MM.1S (cell line): ENCODE measurements at regions not wholly inside any gene's neighbourhood (a gene's known extent, or its start where the extent isn't known, plus 50 kb on each side); places are given as distances from the start of the nearest gene placed in this dataset.

ENCODE experiments used
- DNase-seq: peaks from one replicate; pipeline ENCODE4 v3.0.0-alpha.2; 2015
- H2AFZ ChIP-seq: fragments of 300-600 bp; sonication (generic); 2 replicates; pipeline ENCODE4 v1.6.0; 2016; ENCODE audit warnings: antibody characterized with exemption, low read length
- H3F3A ChIP-seq: fragments of 300-600 bp; sonication (generic); 2 replicates; pipeline ENCODE4 v1.6.1; 2016; ENCODE audit warnings: mild to moderate bottlenecking, antibody characterized with exemption, low read length, moderate library complexity, mixed read lengths; ENCODE audit not compliant: insufficient read depth
- H3K27ac ChIP-seq: fragments of 300-600 bp; sonication (generic); 2 replicates; pipeline ENCODE4 v1.5.1; 2016; ENCODE audit warnings: mild to moderate bottlenecking, low read length
- H3K27me3 ChIP-seq: fragments of 300-600 bp; sonication (generic); replicated peaks from 2 replicates; pipeline ENCODE4 v1.6.0; 2016; ENCODE audit warnings: low read length; ENCODE audit not compliant: insufficient read depth
- H3K36me3 ChIP-seq: fragments of 300-600 bp; sonication (generic); replicated peaks from 2 replicates; pipeline ENCODE4 v1.6.1; 2016; ENCODE audit warnings: mild to moderate bottlenecking, low read length, mixed read lengths; ENCODE audit not compliant: insufficient read depth
- H3K4me1 ChIP-seq: fragments of 300-600 bp; sonication (generic); 2 replicates; pipeline ENCODE4 v1.6.1; 2016; ENCODE audit warnings: low read length, mixed read lengths
- H3K4me2 ChIP-seq: fragments of 300-600 bp; sonication (generic); 2 replicates; pipeline ENCODE4 v1.6.0; 2016; ENCODE audit warnings: low read depth, low read length
- H3K4me3 ChIP-seq: fragments of 300-600 bp; sonication (generic); 2 replicates; pipeline ENCODE4 v1.5.1; 2016; ENCODE audit warnings: low read length, mixed read lengths
- H3K79me2 ChIP-seq: fragments of 300-600 bp; sonication (generic); 2 replicates; pipeline ENCODE4 v1.6.1; 2016; ENCODE audit warnings: mixed run types, low read length, mixed read lengths
- H3K9ac ChIP-seq: fragments of 300-600 bp; sonication (generic); 2 replicates; pipeline ENCODE4 v1.6.1; 2016; ENCODE audit warnings: low read length, mixed read lengths
- H3K9me2 ChIP-seq: fragments of 300-600 bp; sonication (generic); replicated peaks from 2 replicates; pipeline ENCODE4 v1.6.1; 2016; ENCODE audit warnings: mild to moderate bottlenecking, low read length, mixed read lengths; ENCODE audit not compliant: insufficient read depth
- H3K9me3 ChIP-seq: fragments of 300-600 bp; sonication (generic); replicated peaks from 2 replicates; pipeline ENCODE4 v1.6.1; 2016; ENCODE audit warnings: mild to moderate bottlenecking, low read length, mixed read lengths; ENCODE audit not compliant: insufficient read depth
- H4K20me1 ChIP-seq: fragments of 300-600 bp; sonication (generic); 2 replicates; pipeline ENCODE4 v1.6.1; 2016; ENCODE audit warnings: mild to moderate bottlenecking, low read length, moderate library complexity, mixed read lengths; ENCODE audit not compliant: insufficient read depth
- EZH2 ChIP-seq: fragments of 300-600 bp; sonication (generic); optimal IDR thresholded peaks from 2 replicates; pipeline ENCODE3; 2017; ENCODE audit warnings: low read depth, mild to moderate bottlenecking, antibody characterized with exemption, low read length, mixed read lengths
- EZH2phosphoT487 ChIP-seq: fragments of 300-600 bp; sonication (generic); IDR thresholded peaks from 2 replicates; pipeline ENCODE4 v1.6.1; 2018; ENCODE audit warnings: antibody characterized with exemption, low read length
- TF ChIP-seq, protein P1 (sequence below): fragments of 300-600 bp; sonication (generic); IDR thresholded peaks from 2 replicates; pipeline ENCODE4 v1.5.1; 2016; ENCODE audit warnings: antibody characterized with exemption, low read length, mixed read lengths

DNA sequence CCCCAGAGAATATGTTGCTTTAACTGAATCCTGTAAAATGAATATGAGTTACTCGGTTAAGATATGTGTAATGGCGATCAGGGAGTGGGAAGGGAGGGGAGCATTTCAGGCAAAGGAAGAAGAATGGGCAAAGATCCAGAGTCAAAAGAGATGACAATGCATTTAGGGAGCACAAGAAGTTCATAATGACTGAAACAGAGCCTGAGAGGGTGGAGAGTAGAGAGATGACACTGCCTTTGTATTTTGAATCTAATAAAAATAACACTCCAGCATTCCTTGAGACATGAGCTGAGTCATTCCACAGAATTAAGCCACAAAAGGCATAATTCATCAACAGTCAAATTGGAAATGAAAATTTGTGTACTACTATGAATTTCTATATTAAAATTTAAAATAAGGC lies 105.3 kb upstream of the PEX5L start:
- Histone ChIP-seq H3F3A (no peaks in the 10 kb centered on the region), H3K4me1 (peaks cover 7% of the 10 kb centered on the region; the same call in 1 of the 2 replicates), H2AFZ (no peak overlapping the region), H3K9me2 (no peaks in the 10 kb centered on the region), H3K4me3 (no peak overlapping the region), H4K20me1 (no peaks in the 10 kb centered on the region), H3K4me2 (no peak overlapping the region), H3K79me2 (no peaks in the 10 kb centered on the region), H3K9me3 (no peaks in the 10 kb centered on the region), H3K9ac (no peak overlapping the region), H3K27me3 (no peaks in the 10 kb centered on the region), H3K36me3 (no peaks in the 10 kb centered on the region), H3K27ac (no peak overlapping the region)
- TF ChIP-seq, protein P1, sequence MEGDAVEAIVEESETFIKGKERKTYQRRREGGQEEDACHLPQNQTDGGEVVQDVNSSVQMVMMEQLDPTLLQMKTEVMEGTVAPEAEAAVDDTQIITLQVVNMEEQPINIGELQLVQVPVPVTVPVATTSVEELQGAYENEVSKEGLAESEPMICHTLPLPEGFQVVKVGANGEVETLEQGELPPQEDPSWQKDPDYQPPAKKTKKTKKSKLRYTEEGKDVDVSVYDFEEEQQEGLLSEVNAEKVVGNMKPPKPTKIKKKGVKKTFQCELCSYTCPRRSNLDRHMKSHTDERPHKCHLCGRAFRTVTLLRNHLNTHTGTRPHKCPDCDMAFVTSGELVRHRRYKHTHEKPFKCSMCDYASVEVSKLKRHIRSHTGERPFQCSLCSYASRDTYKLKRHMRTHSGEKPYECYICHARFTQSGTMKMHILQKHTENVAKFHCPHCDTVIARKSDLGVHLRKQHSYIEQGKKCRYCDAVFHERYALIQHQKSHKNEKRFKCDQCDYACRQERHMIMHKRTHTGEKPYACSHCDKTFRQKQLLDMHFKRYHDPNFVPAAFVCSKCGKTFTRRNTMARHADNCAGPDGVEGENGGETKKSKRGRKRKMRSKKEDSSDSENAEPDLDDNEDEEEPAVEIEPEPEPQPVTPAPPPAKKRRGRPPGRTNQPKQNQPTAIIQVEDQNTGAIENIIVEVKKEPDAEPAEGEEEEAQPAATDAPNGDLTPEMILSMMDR, result no peak
- TF ChIP-seq EZH2phosphoT487, result no peak
- TF ChIP-seq EZH2, result no peak
- DNase-seq, result no peak

DNA sequence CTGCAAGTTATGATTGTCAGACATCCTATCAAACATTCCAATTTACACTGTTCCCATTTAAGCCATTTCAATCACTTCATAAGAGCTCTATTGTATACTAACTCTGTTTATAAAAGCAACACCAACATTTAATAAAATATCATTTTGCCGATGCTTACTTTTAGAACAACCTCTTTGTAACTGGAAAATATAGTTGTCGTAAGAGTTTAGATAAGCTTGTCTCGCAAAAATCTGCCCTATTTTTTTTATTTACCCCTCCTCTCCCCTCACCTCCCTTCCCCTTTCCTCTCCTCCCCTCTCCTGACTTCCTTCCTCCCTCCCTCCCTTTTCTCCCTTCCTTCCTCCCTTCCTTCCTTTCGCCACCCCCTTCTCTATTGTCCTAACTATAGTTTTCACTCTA lies 105.7 kb upstream of the PEX5L start:
- Histone ChIP-seq H3K9ac (no peak overlapping the region), H3K4me2 (no peak overlapping the region), H3K4me1 (peaks cover 7% of the 10 kb centered on the region; the same call in 1 of the 2 replicates), H3K9me2 (no peaks in the 10 kb centered on the region), H3K4me3 (no peak overlapping the region), H3K9me3 (no peaks in the 10 kb centered on the region), H3K36me3 (no peaks in the 10 kb centered on the region), H3F3A (no peaks in the 10 kb centered on the region), H3K27me3 (no peaks in the 10 kb centered on the region), H3K27ac (no peak overlapping the region), H4K20me1 (no peaks in the 10 kb centered on the region), H3K79me2 (no peaks in the 10 kb centered on the region), H2AFZ (no peak overlapping the region)
- TF ChIP-seq EZH2 (no peak), EZH2phosphoT487 (no peak)
- TF ChIP-seq, protein P1, result no peak
- no peak for DNase-seq

DNA sequence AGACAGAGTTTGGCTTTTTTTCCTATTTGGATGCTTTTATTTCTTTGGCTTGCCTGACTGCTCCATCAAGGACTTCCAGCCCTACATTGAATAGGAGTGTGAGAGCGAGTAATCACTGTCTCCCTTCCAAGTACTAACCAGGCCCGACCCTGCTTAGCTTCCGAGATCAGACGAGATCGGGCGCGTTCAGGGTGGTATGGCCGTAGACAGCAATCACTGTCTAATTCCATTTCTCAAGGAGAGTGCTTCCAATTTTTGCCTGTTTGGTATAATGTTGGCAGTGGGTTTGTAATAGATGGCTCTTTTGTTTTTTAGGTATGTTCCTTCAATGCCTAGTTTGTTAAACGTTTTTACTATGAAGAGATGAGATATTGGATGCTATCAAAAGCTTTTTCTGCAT lies 125.0 kb upstream of the PEX5L start:
- no peak overlapping the region for H2AFZ ChIP-seq
- H3K9ac ChIP-seq, result no peak overlapping the region
- no peaks in the 10 kb centered on the region for H3K9me3 ChIP-seq
- TF ChIP-seq EZH2 (no peak), EZH2phosphoT487 (no peak)
- TF ChIP-seq, protein P1, result no peak
- DNase-seq, result no peak
- H3K36me3 ChIP-seq, result no peaks in the 10 kb centered on the region
- H3K27me3 ChIP-seq, result no peaks in the 10 kb centered on the region
- no peaks in the 10 kb centered on the region for H3K79me2 ChIP-seq
- H3K4me1 ChIP-seq, result no peaks in the 10 kb centered on the region
- no peaks in the 10 kb centered on the region for H4K20me1 ChIP-seq
- no peak overlapping the region for H3K27ac ChIP-seq
- H3F3A ChIP-seq, result no peaks in the 10 kb centered on the region
- no peaks in the 10 kb centered on the region for H3K9me2 ChIP-seq
- H3K4me3 ChIP-seq, result no peak overlapping the region
- H3K4me2 ChIP-seq, result no peak overlapping the region
